HCT116 (cell line): ENCODE measurements at regions not wholly inside any gene's neighbourhood (a gene's known extent, or its start where the extent isn't known, plus 50 kb on each side); places are given as distances from the start of the nearest gene placed in this dataset.

Experiments used
- ATAC-seq: fragments of 200-7000 bp; cut with Tn5 transposase; 2 replicates; pipeline ENCODE4 v1.9.1; 2020; ENCODE audit warnings: mild to moderate bottlenecking, moderate library complexity
- BruUV-seq: library from RNA; stranded (reverse); fragments of 400-500 nt; replicated peaks from 2 replicates; lab custom pipeline; 2021; lab: Mats Ljungman, UMichigan
- CTCF ChIA-PET: fragments of 300-600 bp; sonication (Branson Sonifier 250); formaldehyde crosslinking; loops from one replicate; lab custom pipeline; 2021; ENCODE audit warnings: antibody characterized with exemption; lab: Charles Lee
- POLR2A ChIA-PET: fragments of 300-600, 350-600 bp; sonication (Branson Sonifier 250); formaldehyde crosslinking; loops from one replicate; lab custom pipeline; 2021; ENCODE audit warnings: antibody characterized with exemption; lab: Charles Lee
- RAD21 ChIA-PET, 2 experiments: fragments of 300-600 bp; sonication (Branson Sonifier 250); formaldehyde crosslinking; loops; one replicate each; lab custom pipeline; 2023; ENCODE audit warnings: low total read pairs in 2 of 2; ENCODE audit not compliant: uncharacterized antibody in 2 of 2, unreplicated experiment in 2 of 2, low non-redundant PET in 1 of 2; lab: Charles Lee
- DNase-seq: peaks from one replicate; pipeline ENCODE4 v3.0.0-alpha.2; 2010; ENCODE audit warnings: low read depth, low spot score
- H2AFZ ChIP-seq: fragments of 200-600 bp; shearing (Covaris generic), sonication (generic); 2 replicates; pipeline ENCODE4 v1.6.1; 2017; ENCODE audit warnings: low read depth, mixed run types, mixed read lengths, antibody characterized with exemption, low read length; ENCODE audit not compliant: poor library complexity, severe bottlenecking
- H3K27ac ChIP-seq: 2 replicates; pipeline ENCODE4 v1.5.1; 2012; ENCODE audit warnings: low read depth, low read length
- H3K27me3 ChIP-seq: fragments of 200-600 bp; sonication (generic); 2 replicates; pipeline ENCODE4 v1.6.1; 2016; ENCODE audit warnings: mixed run types, low read length, mixed read lengths; ENCODE audit not compliant: insufficient read depth
- H3K36me3 ChIP-seq, 2 experiments: fragments of 200-500 bp in 1 of 2; fragments of 200-600 bp in 1 of 2; sonication (Bioruptor generic) in 1 of 2; sonication (generic) in 1 of 2; 2 replicates each; pipeline versions ENCODE4 v1.5.1 to v1.6.1; 2014 to 2016; ENCODE audit warnings: low read length in 2 of 2, inconsistent platforms in 1 of 2, mixed read lengths in 1 of 2, mixed run types in 1 of 2; ENCODE audit not compliant: insufficient read depth in 2 of 2, control insufficient read depth in 1 of 2
- H3K4me1 ChIP-seq, 2 experiments: fragments of 200-600 bp in 1 of 2; sonication (generic) in 1 of 2; 2 replicates each; pipeline versions ENCODE4 v1.5.1 to v1.6.1; 2012 to 2017; ENCODE audit warnings: low read length in 2 of 2, inconsistent platforms in 1 of 2, mild to moderate bottlenecking in 1 of 2, mixed read lengths in 1 of 2, mixed run types in 1 of 2, moderate library complexity in 1 of 2; ENCODE audit not compliant: insufficient read depth in 2 of 2, control insufficient read depth in 1 of 2
- H3K4me2 ChIP-seq: fragments of 200-600 bp; sonication (generic); 2 replicates; pipeline ENCODE4 v1.6.1; 2017; ENCODE audit warnings: mixed run types, low read length, mixed read lengths
- H3K4me3 ChIP-seq, 2 experiments: fragments of 200-600 bp in 1 of 2; sonication (generic) in 1 of 2; replicated peaks in 1 of 2; 2 replicates each; pipeline ENCODE4 v1.5.1; 2011 to 2016; ENCODE audit warnings: low read length in 2 of 2, control low read depth in 1 of 2, low read depth in 1 of 2, mild to moderate bottlenecking in 1 of 2, mixed read lengths in 1 of 2, mixed run types in 1 of 2
- H3K79me2 ChIP-seq: fragments of 200-600 bp; sonication (generic); 2 replicates; pipeline ENCODE4 v1.6.1; 2017; ENCODE audit warnings: mild to moderate bottlenecking, mixed run types, low read length, moderate library complexity, mixed read lengths; ENCODE audit not compliant: insufficient read depth
- H3K9ac ChIP-seq: fragments of 200-600 bp; sonication (generic); 2 replicates; pipeline ENCODE4 v1.6.1; 2016; ENCODE audit warnings: low read length, mixed read lengths
- H3K9me2 ChIP-seq: fragments of 200-600 bp; sonication (generic), shearing (Covaris generic); 2 replicates; pipeline ENCODE4 v1.6.1; 2017; ENCODE audit warnings: mixed run types, mild to moderate bottlenecking, moderate library complexity; ENCODE audit not compliant: insufficient read depth
- H3K9me3 ChIP-seq, 2 experiments: fragments of 200-500 bp in 1 of 2; fragments of 200-600 bp in 1 of 2; sonication (Bioruptor generic) in 1 of 2; sonication (generic) in 1 of 2; 2 replicates each; pipeline ENCODE4 v1.6.1; 2014 to 2017; ENCODE audit warnings: low read length in 2 of 2, mixed read lengths in 2 of 2, inconsistent platforms in 1 of 2, low read depth in 1 of 2, mild to moderate bottlenecking in 1 of 2, mixed run types in 1 of 2, moderate library complexity in 1 of 2; ENCODE audit not compliant: control insufficient read depth in 1 of 2, insufficient read depth in 1 of 2
- H4K20me1 ChIP-seq: fragments of 200-600 bp; sonication (generic), shearing (Covaris generic); 2 replicates; pipeline ENCODE4 v1.6.1; 2017; ENCODE audit warnings: mixed run types, mild to moderate bottlenecking, moderate library complexity; ENCODE audit not compliant: insufficient read depth
- CBX3 ChIP-seq: IDR thresholded peaks from 2 replicates; pipeline ENCODE4 v1.6.1; 2012; ENCODE audit warnings: low read depth
- EZH2 ChIP-seq: fragments of 200-600 bp; sonication (generic); IDR thresholded peaks from 2 replicates; pipeline ENCODE4 v1.6.1; 2017; ENCODE audit warnings: antibody characterized with exemption, mixed run types
- EZH2phosphoT487 ChIP-seq: fragments of 200-600 bp; IDR thresholded peaks from 2 replicates; pipeline ENCODE4 v1.6.1; 2018; ENCODE audit warnings: antibody characterized with exemption, borderline replicate concordance
- FOSL1 ChIP-seq: IDR thresholded peaks from 2 replicates; pipeline ENCODE4 v1.6.1; 2012; ENCODE audit warnings: low read depth
- MAX ChIP-seq: IDR thresholded peaks from 2 replicates; pipeline ENCODE4 v1.6.1; 2012
- RAD21 ChIP-seq: IDR thresholded peaks from 2 replicates; pipeline ENCODE4 v1.6.1; 2012; ENCODE audit warnings: low read depth, mild to moderate bottlenecking
- SIN3A ChIP-seq: IDR thresholded peaks from 2 replicates; pipeline ENCODE4 v1.6.1; 2012; ENCODE audit warnings: low read depth
- TCF7L2 ChIP-seq: IDR thresholded peaks from 2 replicates; pipeline ENCODE4 v1.7.0; 2011; ENCODE audit warnings: borderline replicate concordance, inconsistent platforms; ENCODE audit not compliant: insufficient read depth, insufficient read length; ENCODE audit errors: extremely low read depth
- ZFX ChIP-seq: fragments of 450-650 bp; IDR thresholded peaks from 2 replicates; pipeline ENCODE4 v1.6.1; 2017
- ZNF274 ChIP-seq: fragments of 200-500 bp; sonication (Bioruptor generic); IDR thresholded peaks from 2 replicates; pipeline ENCODE4 v1.6.1; 2014; ENCODE audit warnings: mild to moderate bottlenecking, low read depth, low read length, inconsistent platforms
- intact Hi-C: fragments of 100-400 bp; cut with micrococcal nuclease; formaldehyde crosslinking; loops from 2 replicates; pipeline ENCODE4 v1.10.0; 2022
- TF ChIP-seq, protein P1 (sequence below): IDR thresholded peaks from 2 replicates; pipeline ENCODE4 v1.6.1; 2012
- TF ChIP-seq, protein P2 (sequence below), 3 experiments: fragments of 200-600 bp in 1 of 3; sonication (generic) in 1 of 3; IDR thresholded peaks in 2 of 3; conservative IDR thresholded peaks in 1 of 3; 2 replicates each; pipeline ENCODE4 v1.5.1; 2012 to 2017; ENCODE audit warnings: low read depth in 2 of 3, low read length in 2 of 3, antibody characterized with exemption in 1 of 3, borderline replicate concordance in 1 of 3, control low read depth in 1 of 3, mild to moderate bottlenecking in 1 of 3, mixed read lengths in 1 of 3, mixed run types in 1 of 3, moderate library complexity in 1 of 3; ENCODE audit not compliant: insufficient read depth in 1 of 3
- TF ChIP-seq, protein P3 (sequence below): IDR thresholded peaks from 2 replicates; pipeline ENCODE4 v1.6.1; 2011; ENCODE audit warnings: mild to moderate bottlenecking, low read length, moderate library complexity; ENCODE audit not compliant: insufficient replicate concordance; ENCODE audit errors: extremely low read depth

DNA sequence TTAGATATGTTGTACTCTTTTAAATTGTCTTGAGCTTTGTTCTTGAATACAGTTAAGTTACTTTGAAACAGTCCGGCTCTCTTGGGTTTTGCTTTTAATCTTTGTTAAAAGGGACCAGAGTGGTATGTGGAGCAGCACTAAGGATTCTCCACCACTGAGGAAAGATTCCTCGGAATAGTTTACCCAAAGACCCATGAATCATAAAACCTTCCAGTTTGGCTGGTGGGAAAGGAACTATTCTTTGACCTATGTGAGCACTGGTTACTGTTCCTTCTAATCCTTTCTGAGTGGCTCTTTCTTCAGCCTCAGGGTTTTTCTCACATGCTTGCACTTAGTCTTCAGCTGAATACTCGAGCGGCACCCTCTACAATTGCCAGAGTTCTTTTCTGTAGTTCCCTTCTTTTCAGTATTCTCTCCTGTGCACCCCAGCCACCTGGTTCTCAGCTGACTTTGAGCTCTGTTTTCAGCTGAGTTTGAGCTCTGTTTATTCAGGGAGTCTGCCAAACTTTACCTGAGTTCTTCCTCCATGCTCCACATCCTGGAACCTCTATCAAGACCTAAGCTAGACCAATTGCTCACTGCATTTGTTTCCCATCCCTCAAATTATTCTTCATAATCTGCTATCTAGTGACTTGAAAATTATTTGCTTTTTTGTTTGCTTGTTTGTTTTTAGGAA lies 253.8 kb upstream of the PLXNA2 start:
- Histone ChIP-seq H3K4me1 (no peaks in the 10 kb centered on the region), H2AFZ (no peak overlapping the region), H3K27ac (no peak overlapping the region), H3K79me2 (no peaks in the 10 kb centered on the region), H3K9me2 (no peaks in the 10 kb centered on the region), H3K4me2 (no peak overlapping the region), H3K9ac (no peak overlapping the region), H3K27me3 (no peaks in the 10 kb centered on the region), H4K20me1 (no peaks in the 10 kb centered on the region), H3K4me3 (no peak overlapping the region), H3K36me3 (no peaks in the 10 kb centered on the region), H3K9me3 (no peaks in the 10 kb centered on the region)
- ChIA-PET RAD21 (no interaction called here), POLR2A (no interaction called here), CTCF (no interaction called here)
- TF ChIP-seq RAD21 = no peak
- TF ChIP-seq, protein P1, sequence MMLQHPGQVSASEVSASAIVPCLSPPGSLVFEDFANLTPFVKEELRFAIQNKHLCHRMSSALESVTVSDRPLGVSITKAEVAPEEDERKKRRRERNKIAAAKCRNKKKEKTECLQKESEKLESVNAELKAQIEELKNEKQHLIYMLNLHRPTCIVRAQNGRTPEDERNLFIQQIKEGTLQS = no peak
- no peak for TF ChIP-seq EZH2
- TF ChIP-seq ZNF274 = no peak
- no peak for TF ChIP-seq SIN3A
- no peak for TF ChIP-seq FOSL1
- no peak for TF ChIP-seq EZH2phosphoT487
- TF ChIP-seq ZFX = no peak
- TF ChIP-seq, protein P2, sequence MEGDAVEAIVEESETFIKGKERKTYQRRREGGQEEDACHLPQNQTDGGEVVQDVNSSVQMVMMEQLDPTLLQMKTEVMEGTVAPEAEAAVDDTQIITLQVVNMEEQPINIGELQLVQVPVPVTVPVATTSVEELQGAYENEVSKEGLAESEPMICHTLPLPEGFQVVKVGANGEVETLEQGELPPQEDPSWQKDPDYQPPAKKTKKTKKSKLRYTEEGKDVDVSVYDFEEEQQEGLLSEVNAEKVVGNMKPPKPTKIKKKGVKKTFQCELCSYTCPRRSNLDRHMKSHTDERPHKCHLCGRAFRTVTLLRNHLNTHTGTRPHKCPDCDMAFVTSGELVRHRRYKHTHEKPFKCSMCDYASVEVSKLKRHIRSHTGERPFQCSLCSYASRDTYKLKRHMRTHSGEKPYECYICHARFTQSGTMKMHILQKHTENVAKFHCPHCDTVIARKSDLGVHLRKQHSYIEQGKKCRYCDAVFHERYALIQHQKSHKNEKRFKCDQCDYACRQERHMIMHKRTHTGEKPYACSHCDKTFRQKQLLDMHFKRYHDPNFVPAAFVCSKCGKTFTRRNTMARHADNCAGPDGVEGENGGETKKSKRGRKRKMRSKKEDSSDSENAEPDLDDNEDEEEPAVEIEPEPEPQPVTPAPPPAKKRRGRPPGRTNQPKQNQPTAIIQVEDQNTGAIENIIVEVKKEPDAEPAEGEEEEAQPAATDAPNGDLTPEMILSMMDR (IDR thresholded peaks at IDR 0.05 in 2 of 3, conservative IDR thresholded peaks at IDR 0.05 in 1 of 3; ENCODE audit: borderline replicate concordance in 1 of 3, insufficient read depth in 1 of 3, low read depth in 2 of 3, low read length in 2 of 3) = no peak
- TF ChIP-seq TCF7L2 = no peak
- TF ChIP-seq MAX = no peak
- TF ChIP-seq, protein P3, sequence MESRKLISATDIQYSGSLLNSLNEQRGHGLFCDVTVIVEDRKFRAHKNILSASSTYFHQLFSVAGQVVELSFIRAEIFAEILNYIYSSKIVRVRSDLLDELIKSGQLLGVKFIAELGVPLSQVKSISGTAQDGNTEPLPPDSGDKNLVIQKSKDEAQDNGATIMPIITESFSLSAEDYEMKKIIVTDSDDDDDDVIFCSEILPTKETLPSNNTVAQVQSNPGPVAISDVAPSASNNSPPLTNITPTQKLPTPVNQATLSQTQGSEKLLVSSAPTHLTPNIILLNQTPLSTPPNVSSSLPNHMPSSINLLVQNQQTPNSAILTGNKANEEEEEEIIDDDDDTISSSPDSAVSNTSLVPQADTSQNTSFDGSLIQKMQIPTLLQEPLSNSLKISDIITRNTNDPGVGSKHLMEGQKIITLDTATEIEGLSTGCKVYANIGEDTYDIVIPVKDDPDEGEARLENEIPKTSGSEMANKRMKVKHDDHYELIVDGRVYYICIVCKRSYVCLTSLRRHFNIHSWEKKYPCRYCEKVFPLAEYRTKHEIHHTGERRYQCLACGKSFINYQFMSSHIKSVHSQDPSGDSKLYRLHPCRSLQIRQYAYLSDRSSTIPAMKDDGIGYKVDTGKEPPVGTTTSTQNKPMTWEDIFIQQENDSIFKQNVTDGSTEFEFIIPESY = no peak
- TF ChIP-seq CBX3 = no peak
- BruUV-seq = no TSS peak
- ATAC-seq (no peak), DNase-seq (no peak)
- intact Hi-C loops = no loop called here
